NCI-H446 treated with DMSO at 0.1 percent for 48 hours (cell line): ENCODE measurements at regions not wholly inside any gene's neighbourhood (a gene's known extent, or its start where the extent isn't known, plus 50 kb on each side); places are given as distances from the start of the nearest gene placed in this dataset.
A peak's percentile ranks its signal among the peaks of the same experiment; 100 is the strongest.

ENCODE experiments used
- DNase-seq: peaks from one replicate; lab custom pipeline; 2025; lab: John Stamatoyannopoulos, UW

GRCh38 chr1:177789956-177790355 lies 179.9 kb downstream of the SEC16B start:
- no peak for DNase-seq

GRCh38 chr1:177786176-177786745 lies 183.6 kb downstream of the SEC16B start:
- no peak for DNase-seq

- no peak for DNase-seq
These were observed 184.9 kb downstream of the SEC16B start for GRCh38 chr1:177784936-177785335.

- no peak for DNase-seq
These were observed 185.4 kb downstream of the SEC16B start for GRCh38 chr1:177784409-177784808.

- no peak for DNase-seq
These were observed 186.8 kb downstream of the SEC16B start for GRCh38 chr1:177783051-177783450.

GRCh38 chr1:177780096-177780700 lies 189.7 kb downstream of the SEC16B start:
- peak; percentile 6 for DNase-seq

- no peak for DNase-seq
These were observed 190.5 kb downstream of the SEC16B start for GRCh38 chr1:177779166-177779965.

GRCh38 chr1:177775924-177776323 lies 193.9 kb downstream of the SEC16B start:
- DNase-seq: no peak

GRCh38 chr1:177772386-177772960 lies 197.4 kb downstream of the SEC16B start:
- DNase-seq: no peak

- no peak for DNase-seq
These were observed 198.2 kb downstream of the SEC16B start for GRCh38 chr1:177771688-177772087.

- DNase-seq: no peak
These were observed 199.8 kb downstream of the SEC16B start for GRCh38 chr1:177770096-177770495.

GRCh38 chr1:177755851-177756560 lies 213.9 kb downstream of the SEC16B start:
- DNase-seq: no peak

GRCh38 chr1:177754603-177755002 lies 215.3 kb downstream of the SEC16B start:
- DNase-seq: no peak

- DNase-seq: no peak
These were observed 216.2 kb downstream of the SEC16B start for GRCh38 chr1:177753655-177754054.

GRCh38 chr1:177748080-177748801 lies 221.6 kb downstream of the SEC16B start:
- DNase-seq: no peak

- DNase-seq: no peak
These were observed 223.7 kb downstream of the SEC16B start for GRCh38 chr1:177746155-177746554.

GRCh38 chr1:177744906-177745305 lies 225.0 kb downstream of the SEC16B start:
- DNase-seq: no peak

GRCh38 chr1:177741476-177741875 lies 228.4 kb downstream of the SEC16B start:
- no peak for DNase-seq

GRCh38 chr1:177739780-177740179 lies 230.1 kb downstream of the SEC16B start:
- DNase-seq: no peak

GRCh38 chr1:177737456-177737855 lies 232.4 kb downstream of the SEC16B start:
- DNase-seq: no peak

GRCh38 chr1:177732178-177732577 lies 237.7 kb downstream of the SEC16B start:
- no peak for DNase-seq

- no peak for DNase-seq
These were observed 240.2 kb downstream of the SEC16B start for GRCh38 chr1:177729646-177730045.
